GM18517 (cell line): ENCODE measurements at regions not wholly inside any gene's neighbourhood (a gene's known extent, or its start where the extent isn't known, plus 50 kb on each side); places are given as distances from the start of the nearest gene placed in this dataset.

ENCODE experiments used
- ATAC-seq: cut with Tn5 transposase; IDR thresholded peaks from one replicate; pipeline ENCODE4 v1.9.1; 2021; ENCODE audit warnings: mild to moderate bottlenecking, moderate library complexity; ENCODE audit not compliant: unreplicated experiment

- peak; percentile 10 for ATAC-seq
Observed at GRCh38 chr10:111873041-111873440, 310.5 kb downstream of the GPAM start.

DNA sequence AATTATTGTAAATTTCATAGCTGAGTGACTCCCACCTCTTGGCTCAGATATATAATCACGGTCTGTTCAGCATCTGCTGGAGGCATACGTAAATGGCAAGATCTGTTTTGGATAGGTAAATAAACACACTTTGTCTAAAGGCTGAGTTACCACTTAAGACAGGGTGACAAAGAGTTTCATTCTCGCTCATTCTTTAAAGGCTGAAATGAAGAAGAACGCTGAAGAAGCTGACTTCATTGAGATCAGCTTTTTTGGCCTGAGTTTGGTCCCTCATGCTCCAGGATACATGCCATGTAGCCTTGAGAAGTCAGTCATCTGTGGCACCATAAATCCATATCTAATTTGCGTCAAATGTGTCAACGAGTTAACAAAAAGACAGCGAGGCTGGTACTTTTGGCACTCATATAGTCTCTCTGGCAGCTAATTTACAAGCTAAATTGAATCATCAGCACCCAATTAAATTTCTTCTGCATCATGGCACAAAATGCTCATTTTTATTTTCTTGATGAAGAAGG, 309.9 kb downstream of the GPAM start:
- ATAC-seq = peak; percentile 18

DNA sequence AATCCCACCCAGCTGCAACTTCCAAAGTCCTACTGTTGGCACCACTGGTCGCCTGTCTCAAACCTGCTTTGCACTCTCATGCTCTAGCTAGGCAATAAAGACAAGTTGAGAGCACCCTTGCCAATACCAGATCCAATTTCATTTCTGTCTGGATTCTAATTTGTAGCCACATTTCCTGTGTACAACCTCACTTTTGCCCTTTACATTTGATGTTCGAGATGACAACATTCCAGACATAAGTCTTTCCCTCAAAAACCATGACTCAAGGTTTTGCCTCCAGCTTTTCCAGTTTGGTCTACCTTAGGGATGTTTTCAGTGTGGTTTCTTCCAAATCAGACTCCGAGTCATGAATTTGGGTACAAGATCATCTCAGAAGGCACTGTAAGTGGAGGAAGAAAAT, 309.0 kb downstream of the GPAM start:
- ATAC-seq = no peak

DNA sequence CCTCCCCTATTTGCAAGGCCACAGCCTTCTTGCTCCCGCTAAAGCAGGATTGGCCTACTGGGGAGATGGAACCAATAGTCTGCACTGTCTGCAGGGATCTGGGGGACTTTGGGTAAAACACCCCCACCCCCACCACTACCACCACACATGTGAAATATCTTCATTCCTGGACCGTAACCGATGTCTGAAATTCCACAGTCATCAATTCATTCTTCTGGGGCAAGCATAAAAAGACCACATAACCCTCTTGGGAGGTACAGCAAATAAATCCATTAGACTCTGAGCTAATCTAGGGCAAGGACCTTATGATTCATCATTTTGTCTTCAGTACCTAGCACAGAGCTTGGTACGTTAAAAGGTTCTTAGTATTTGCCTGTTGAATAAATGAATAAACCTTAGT, 307.8 kb downstream of the GPAM start:
- ATAC-seq = no peak

- ATAC-seq = no peak
Observed at GRCh38 chr10:111877258-111877657, 306.3 kb downstream of the GPAM start.

- no peak for ATAC-seq
Observed at GRCh38 chr10:111879969-111880368, 303.6 kb downstream of the GPAM start.

GRCh38 chr10:111885046-111885445, 298.5 kb downstream of the GPAM start:
- ATAC-seq = no peak

GRCh38 chr10:111885919-111886318, 297.6 kb downstream of the GPAM start:
- ATAC-seq = no peak

DNA sequence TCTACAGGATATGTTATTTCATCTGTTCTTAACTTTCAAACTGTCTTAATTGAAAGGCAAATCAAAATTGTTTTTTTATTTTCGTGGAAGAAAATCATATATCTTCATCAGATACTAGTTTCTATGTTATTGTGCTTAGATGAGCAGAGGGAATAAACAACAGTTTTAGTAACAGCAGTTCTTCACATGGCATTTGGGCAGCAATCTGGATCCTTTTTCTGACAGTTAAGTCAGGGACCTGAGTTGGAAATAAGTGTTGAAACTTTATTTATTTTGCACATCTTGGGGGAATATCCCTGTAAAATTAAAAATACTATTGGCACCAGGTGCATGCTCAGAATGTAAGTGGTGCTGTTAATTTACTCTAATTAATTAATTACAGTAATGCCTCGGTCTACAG, 296.3 kb downstream of the GPAM start:
- no peak for ATAC-seq

DNA sequence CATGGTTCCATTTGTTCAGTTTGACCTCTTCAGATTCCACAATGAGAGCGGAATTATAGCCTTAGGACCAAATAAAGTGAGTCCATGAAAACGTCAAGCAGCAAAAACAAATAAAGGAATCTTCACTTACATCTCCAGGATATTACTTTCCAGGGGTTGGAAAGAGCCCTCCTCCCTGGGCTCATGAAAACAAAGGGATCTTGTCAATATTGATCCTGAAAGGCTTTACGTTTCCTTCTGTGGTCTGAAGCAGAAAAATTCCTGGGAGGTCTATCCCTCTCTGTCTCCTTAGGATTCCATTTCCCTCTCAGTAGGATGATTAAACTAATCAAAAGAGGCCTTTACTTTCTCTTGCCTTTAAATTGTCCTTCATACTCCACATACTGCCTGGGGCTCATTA, 293.5 kb downstream of the GPAM start:
- ATAC-seq = no peak

GRCh38 chr10:111916011-111916410, 267.6 kb downstream of the GPAM start:
- ATAC-seq = no peak

DNA sequence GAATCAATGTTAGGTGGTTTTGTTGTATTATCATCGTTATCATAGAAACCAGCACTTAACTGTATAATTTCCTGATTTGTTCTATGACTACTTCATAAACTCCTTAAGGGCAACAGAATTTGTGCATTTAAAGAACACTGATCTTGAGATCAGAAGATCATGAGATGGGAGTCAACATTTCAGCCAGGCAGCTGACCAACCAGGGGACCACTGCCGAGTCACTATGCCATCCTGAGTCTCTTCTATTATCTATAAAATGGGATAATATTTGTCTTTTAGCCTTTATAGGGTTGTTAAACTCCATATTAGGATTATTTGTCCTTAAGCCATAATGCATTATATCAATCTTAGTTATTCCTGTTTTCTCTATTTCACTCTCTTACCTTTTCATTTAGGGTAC, 261.7 kb downstream of the GPAM start:
- no peak for ATAC-seq

- ATAC-seq = no peak
Observed at GRCh38 chr10:111923032-111923431, 260.5 kb downstream of the GPAM start.

DNA sequence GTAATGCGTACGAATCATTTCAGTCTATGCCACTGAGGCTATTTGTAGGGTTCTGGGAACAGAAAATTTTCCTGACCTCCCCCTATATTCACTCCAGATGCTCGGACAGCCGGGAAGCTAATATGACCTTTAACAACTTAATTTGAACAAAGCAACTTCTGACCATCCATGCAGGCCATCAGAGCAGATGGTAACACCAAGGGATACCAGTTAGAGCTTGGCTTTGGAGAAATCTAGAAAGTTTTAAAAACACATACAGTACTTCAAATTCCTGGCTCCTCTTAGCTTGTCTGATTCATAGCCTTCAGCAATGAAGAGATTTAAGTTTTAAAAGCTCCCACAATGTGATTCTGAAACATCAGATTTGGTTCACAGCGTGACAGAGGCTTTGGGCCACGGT, 257.3 kb downstream of the GPAM start:
- ATAC-seq = no peak

DNA sequence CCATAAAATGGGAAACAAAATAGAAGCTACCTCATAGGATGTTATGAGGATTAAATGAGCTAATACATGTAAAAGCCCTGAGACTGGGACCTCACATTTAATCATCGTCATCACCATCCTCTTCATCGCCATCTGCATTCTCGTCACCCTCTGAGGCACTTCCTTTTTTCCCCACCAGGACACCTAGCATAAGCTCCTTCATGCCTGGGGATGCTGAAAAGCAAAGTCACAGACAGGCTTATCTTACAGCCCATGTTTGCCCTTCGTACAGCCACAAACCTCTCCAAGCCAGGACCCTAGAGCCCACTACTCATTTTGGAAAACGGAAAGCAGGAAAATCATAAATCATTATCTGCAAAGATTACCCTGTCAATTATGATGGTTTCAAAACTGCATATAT, 249.6 kb downstream of the GPAM start:
- no peak for ATAC-seq

- ATAC-seq = no peak
Observed at GRCh38 chr10:111934931-111935330, 248.6 kb downstream of the GPAM start.

- ATAC-seq = no peak
Observed at GRCh38 chr10:111936143-111936542, 247.4 kb downstream of the GPAM start.

- no peak for ATAC-seq
Observed at GRCh38 chr10:111944331-111944730, 239.2 kb downstream of the GPAM start.

GRCh38 chr10:111953949-111954348, 229.6 kb downstream of the GPAM start:
- ATAC-seq = no peak

DNA sequence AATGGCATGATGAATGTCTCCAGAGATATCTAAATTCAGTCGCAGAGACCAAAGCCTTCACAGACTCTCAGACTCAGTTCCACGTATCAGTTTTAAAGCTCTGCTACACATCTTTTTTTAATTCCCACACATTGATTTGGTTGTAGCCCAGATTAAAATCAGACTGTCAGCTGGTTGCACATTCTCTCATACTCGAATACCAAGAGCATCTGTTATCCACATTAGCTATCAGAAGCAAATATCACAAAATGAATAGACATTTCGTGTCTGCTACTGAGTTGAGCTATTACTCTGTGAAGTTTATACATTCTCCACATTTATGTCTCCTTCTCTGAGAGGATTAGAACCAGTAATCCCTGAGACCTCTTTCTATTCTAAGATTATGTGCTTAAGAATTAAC, 229.2 kb downstream of the GPAM start:
- no peak for ATAC-seq

GRCh38 chr10:111956841-111957240, 226.7 kb downstream of the GPAM start:
- ATAC-seq = no peak

- no peak for ATAC-seq
Observed at GRCh38 chr10:111962951-111963350, 220.6 kb downstream of the GPAM start.

- ATAC-seq = no peak
Observed at GRCh38 chr10:111967116-111967515, 216.4 kb downstream of the GPAM start.

GRCh38 chr10:111967547-111967946, 216.0 kb downstream of the GPAM start:
- no peak for ATAC-seq
